Vagina (tissue), 2 donors: ENCODE measurements at regions not wholly inside any gene's neighbourhood (a gene's known extent, or its start where the extent isn't known, plus 50 kb on each side); places are given as distances from the start of the nearest gene placed in this dataset.

Experiments
- CTCF ChIP-seq, 3 experiments: fragments of 450-650 bp in 2 of 3; fragments of 200-600 bp in 1 of 3; sonication (generic) in 1 of 3; IDR thresholded peaks; one replicate each; pipeline ENCODE4 v1.5.1; 2017 to 2019; ENCODE audit warnings: antibody characterized with exemption in 3 of 3, mild to moderate bottlenecking in 2 of 3, moderate library complexity in 2 of 3
- POLR2A ChIP-seq, 2 donors: fragments of 450-650 bp; IDR thresholded peaks; one replicate each; pipeline ENCODE4 v1.6.1; 2017; ENCODE audit warnings: antibody characterized with exemption in 2 of 2, mild to moderate bottlenecking in 2 of 2, moderate library complexity in 2 of 2
- POLR2AphosphoS5 ChIP-seq, 2 donors: sonication (generic); formaldehyde crosslinking; IDR thresholded peaks; one replicate each; pipeline ENCODE4 v1.9.0; 2017; ENCODE audit warnings: antibody characterized with exemption in 2 of 2, mild to moderate bottlenecking in 2 of 2, low read depth in 1 of 2; ENCODE audit not compliant: insufficient read depth in 1 of 2

- TF ChIP-seq POLR2AphosphoS5 (IDR thresholded peaks at IDR 0.05; ENCODE audit: insufficient read depth in 1 of 2, low read depth in 1 of 2), result no peak
- no peak for TF ChIP-seq CTCF (IDR thresholded peaks at IDR 0.05)
- TF ChIP-seq POLR2A (IDR thresholded peaks at IDR 0.05), result no peak
Observed at GRCh38 chr5:98994611-98995010, 65.8 kb upstream of the CHD1 start.
